K562 (cell line): ENCODE measurements at regions not wholly inside any gene's neighbourhood (a gene's known extent, or its start where the extent isn't known, plus 50 kb on each side); places are given as distances from the start of the nearest gene placed in this dataset.

Source experiments
- ATAC-seq: fragments of 200-7000 bp; cut with Tn5 transposase; 3 replicates; pipeline ENCODE4 v1.9.1; 2020; ENCODE audit warnings: moderate library complexity
- BruUV-seq: library from RNA; stranded (reverse); fragments of 400-500 nt; replicated peaks from 2 replicates; lab custom pipeline; 2021; lab: Mats Ljungman, UMichigan
- CTCF ChIA-PET: fragments of 300-600 bp; formaldehyde crosslinking; extraction: SDS; loops from one replicate; lab custom pipeline; 2021; ENCODE audit warnings: low intra/inter-chr PET ratio; lab: Yijun Ruan, JAX
- POLR2A ChIA-PET: fragments of 300-600, 350-650 bp; sonication (Branson Sonifier 250); formaldehyde crosslinking; extraction: SDS; loops from one replicate; lab custom pipeline; 2021; ENCODE audit warnings: antibody characterized with exemption, inconsistent platforms; lab: Yijun Ruan, JAX
- DNase-seq, 4 experiments: peaks; one replicate each; pipeline versions ENCODE4 v3.0.0 to v3.0.0-alpha.2; 2011 to 2018; ENCODE audit warnings: low spot score in 3 of 4, mixed read lengths in 3 of 4; ENCODE audit errors: extremely low read depth in 1 of 4
- FAIRE-seq: peaks from 2 replicates; lab custom pipeline; 2011; peaks lifted over from hg19 to GRCh38; lab: Jason Lieb, UNC
- H2AFZ ChIP-seq: 2 replicates; pipeline ENCODE4 v1.6.0; 2011; ENCODE audit warnings: low read depth, low read length, control low read depth, inconsistent platforms
- H3K27ac ChIP-seq: fragments of 200-600 bp; 3 replicates; pipeline ENCODE4 v1.8.0; 2011; ENCODE audit warnings: low read depth, mild to moderate bottlenecking, control low read depth, inconsistent platforms, low read length, moderate library complexity, mixed read lengths; ENCODE audit errors: extremely low read depth
- H3K27me3 ChIP-seq, 2 experiments: fragments of 300-600 bp in 1 of 2; 2 replicates in 1 of 2; 3 replicates in 1 of 2; pipeline versions ENCODE4 v1.6.0 to v1.8.0; 2011; ENCODE audit warnings: inconsistent platforms in 2 of 2, low read length in 2 of 2, mild to moderate bottlenecking in 1 of 2, mixed read lengths in 1 of 2, moderate library complexity in 1 of 2; ENCODE audit not compliant: control insufficient read depth in 2 of 2, insufficient read depth in 2 of 2
- H3K36me3 ChIP-seq: fragments of 300-600 bp; 3 replicates; pipeline ENCODE4 v1.8.0; 2011; ENCODE audit warnings: mild to moderate bottlenecking, low read length, inconsistent platforms; ENCODE audit not compliant: control insufficient read depth, insufficient read depth
- H3K4me1 ChIP-seq, 2 experiments: fragments of 200-600 bp in 1 of 2; replicated peaks in 1 of 2; 2 replicates in 1 of 2; 3 replicates in 1 of 2; pipeline versions ENCODE4 v1.5.1 to v1.8.0; 2011; ENCODE audit warnings: inconsistent platforms in 2 of 2, low read length in 2 of 2, mild to moderate bottlenecking in 1 of 2, mixed read lengths in 1 of 2, moderate library complexity in 1 of 2; ENCODE audit not compliant: control insufficient read depth in 2 of 2, insufficient read depth in 2 of 2
- H3K4me2 ChIP-seq: 2 replicates; pipeline ENCODE4 v1.6.1; 2011; ENCODE audit warnings: low read length, control low read depth, inconsistent platforms, mixed read lengths; ENCODE audit not compliant: insufficient read depth
- H3K4me3 ChIP-seq: fragments of 200-600 bp; sonication (generic), shearing (Covaris generic); 2 replicates; pipeline ENCODE4 v1.5.1; 2016; ENCODE audit warnings: control low read depth, inconsistent platforms
- H3K79me2 ChIP-seq: fragments of 200-600 bp; 3 replicates; pipeline ENCODE4 v1.8.0; 2011; ENCODE audit warnings: low read length, inconsistent platforms; ENCODE audit not compliant: control insufficient read depth, insufficient read depth
- H3K9ac ChIP-seq, 2 experiments: 2 replicates each; pipeline versions ENCODE4 v1.6.0 to v1.6.1; 2011; ENCODE audit warnings: low read depth in 2 of 2, low read length in 2 of 2, control low read depth in 1 of 2, inconsistent platforms in 1 of 2, mild to moderate bottlenecking in 1 of 2, mixed read lengths in 1 of 2; ENCODE audit not compliant: insufficient read depth in 1 of 2
- H3K9me1 ChIP-seq: one replicate; pipeline ENCODE4 v1.6.0; 2011; ENCODE audit warnings: inconsistent platforms, mild to moderate bottlenecking, low read length, moderate library complexity; ENCODE audit not compliant: control insufficient read depth, insufficient read depth
- H3K9me3 ChIP-seq: replicated peaks from 2 replicates; pipeline ENCODE4 v1.5.1; 2011; ENCODE audit warnings: low read depth, low read length, inconsistent platforms; ENCODE audit not compliant: control insufficient read depth, insufficient read depth
- H4K20me1 ChIP-seq: replicated peaks from 2 replicates; pipeline ENCODE4 v1.6.1; 2011; ENCODE audit warnings: low read length, inconsistent platforms, mixed read lengths; ENCODE audit not compliant: control insufficient read depth, insufficient read depth
- BRF2 ChIP-seq: IDR thresholded peaks from 3 replicates; pipeline ENCODE4 v1.6.1; 2011; ENCODE audit warnings: borderline replicate concordance, mild to moderate bottlenecking; ENCODE audit not compliant: insufficient read length, insufficient read depth
- CREB3L1 ChIP-seq: fragments of 450-650 bp; IDR thresholded peaks from 2 replicates; pipeline ENCODE4 v1.6.1; 2014; ENCODE audit warnings: low read depth, mild to moderate bottlenecking, moderate library complexity, borderline replicate concordance
- E4F1 ChIP-seq: fragments of 250-450 bp; sonication (Bioruptor Pico); IDR thresholded peaks from 2 replicates; pipeline ENCODE4 v1.5.0; 2021; ENCODE audit warnings: mild to moderate bottlenecking, borderline replicate concordance
- ILF3 ChIP-seq: fragments of 450-650 bp; IDR thresholded peaks from 2 replicates; pipeline ENCODE4 v1.6.1; 2018; ENCODE audit warnings: antibody characterized with exemption, mild to moderate bottlenecking, moderate library complexity, borderline replicate concordance
- KLF13 ChIP-seq: fragments of 450-650 bp; IDR thresholded peaks from 2 replicates; pipeline ENCODE4 v1.6.1; 2016; ENCODE audit warnings: missing genetic modification characterization, low read depth, mild to moderate bottlenecking, missing compliant biosample characterization, moderate library complexity, borderline replicate concordance
- NCOA6 ChIP-seq: fragments of 450-650 bp; IDR thresholded peaks from 2 replicates; pipeline ENCODE4 v1.6.1; 2017; ENCODE audit warnings: mild to moderate bottlenecking
- NFATC3 ChIP-seq: fragments of 450-650 bp; IDR thresholded peaks from 2 replicates; pipeline ENCODE4 v1.6.1; 2017; ENCODE audit warnings: mild to moderate bottlenecking
- RBBP5 ChIP-seq: fragments of 200-600 bp; sonication (generic); IDR thresholded peaks from 2 replicates; pipeline ENCODE4 v1.6.1; 2012; ENCODE audit warnings: borderline replicate concordance, mild to moderate bottlenecking, low read length, control low read depth, inconsistent platforms; ENCODE audit not compliant: insufficient read depth, poor library complexity, severe bottlenecking
- STAG1 ChIP-seq: sonication (generic); formaldehyde crosslinking; IDR thresholded peaks from 2 replicates; pipeline ENCODE4 v1.5.0; 2020; ENCODE audit warnings: missing genetic modification reagents, borderline replicate concordance
- TGIF2 ChIP-seq: sonication (generic); formaldehyde crosslinking; IDR thresholded peaks from 2 replicates; pipeline ENCODE4 v1.8.1; 2022; ENCODE audit warnings: mild to moderate bottlenecking, missing genetic modification reagents, moderate library complexity
- ZBTB26 ChIP-seq: fragments of 450-650 bp; formaldehyde crosslinking; IDR thresholded peaks from 2 replicates; pipeline ENCODE4 v1.4.0; 2022; ENCODE audit warnings: missing genetic modification characterization
- ZFX ChIP-seq: sonication (generic); formaldehyde crosslinking; IDR thresholded peaks from 2 replicates; pipeline ENCODE4 v1.8.0; 2022; ENCODE audit warnings: mild to moderate bottlenecking, missing genetic modification reagents, moderate library complexity
- ZKSCAN3 ChIP-seq: fragments of 250-450 bp; sonication (Bioruptor Pico); IDR thresholded peaks from 2 replicates; pipeline ENCODE4 v1.4.0; 2020
- ZNF12 ChIP-seq: sonication (generic); formaldehyde crosslinking; IDR thresholded peaks from 2 replicates; pipeline ENCODE4 v1.4.0; 2020; ENCODE audit warnings: mild to moderate bottlenecking, missing genetic modification reagents
- ZNF586 ChIP-seq: fragments of 450-650 bp; formaldehyde crosslinking; conservative IDR thresholded peaks from 2 replicates; pipeline ENCODE4 v1.4.0; 2020; ENCODE audit warnings: mild to moderate bottlenecking, moderate library complexity
- WGBS: fragments of 100-300 bp; shearing (Covaris generic); methylation state at CpG from one replicate; pipeline ENCODE4 v1.1.6; 2016; ENCODE audit warnings: low coverage, mixed read lengths; ENCODE audit not compliant: insufficient coverage; ENCODE audit errors: missing lambda C conversion rate; 5-methylcytosine and 5-hydroxymethylcytosine counted together
- in situ Hi-C: fragments of 300-500 bp; cut with MboI; formaldehyde crosslinking; loops from 4 replicates; pipeline ENCODE4 v1.15.0; 2018; ENCODE audit warnings: inconsistent platforms, mixed read lengths
- intact Hi-C: fragments of 100-400 bp; cut with micrococcal nuclease; formaldehyde crosslinking; loops from 2 replicates; pipeline ENCODE4 v1.14.2; 2022

GRCh38 chr18:61949946-61950345, 57.1 kb upstream of the RNF152 start (continued):
- no peak for TF ChIP-seq CREB3L1
- TF ChIP-seq, all 486 proteins: peak for 0

- DNase-seq (no peak), ATAC-seq (no peak), FAIRE-seq (no peak)
- Histone ChIP-seq H3K9me1 (no peaks in the 10 kb centered on the region), H3K4me2 (no peak overlapping the region), H3K9ac (no peak overlapping the region), H2AFZ (no peak overlapping the region), H3K4me3 (no peak overlapping the region), H3K27ac (no peak overlapping the region), H3K4me1 (no peaks in the 10 kb centered on the region), H3K79me2 (no peaks in the 10 kb centered on the region), H3K9me3 (no peaks in the 10 kb centered on the region), H3K27me3 (peaks cover 0 to 8% of the 10 kb centered on the region in 2 experiments; a peak in 2 of 5 replicates), H3K36me3 (no peaks in the 10 kb centered on the region), H4K20me1 (no peaks in the 10 kb centered on the region)
- ChIA-PET CTCF (no interaction called here), POLR2A (interaction anchor here (1.0 kb wide), 1 partner anchor 9 kb away, joined by 4 read pairs; no protein-coding TSS in a partner anchor)
- BruUV-seq = no TSS peak
- intact Hi-C loops = no loop called here
- 2% methylated on average over 6 of the region's 6 CpGs for WGBS
- in situ Hi-C loops = no loop called here
- TF ChIP-seq ZNF12 (CRISPR knock-in tag) = no peak
- no peak for TF ChIP-seq BRF2
- TF ChIP-seq ZNF586 (CRISPR knock-in tag) = no peak
- no peak for TF ChIP-seq ZKSCAN3 (CRISPR knock-in tag)
- no peak for TF ChIP-seq ZBTB26 (CRISPR knock-in tag)
- no peak for TF ChIP-seq TGIF2 (CRISPR knock-in tag)
- TF ChIP-seq ILF3 = no peak
- TF ChIP-seq RBBP5 = no peak
- no peak for TF ChIP-seq ZFX (CRISPR knock-in tag)
- no peak for TF ChIP-seq NCOA6
- no peak for TF ChIP-seq NFATC3
- no peak for TF ChIP-seq E4F1
- no peak for TF ChIP-seq KLF13 (tag)
- TF ChIP-seq STAG1 (CRISPR knock-in tag) = no peak
These were observed 56.1 kb upstream of the RNF152 start for GRCh38 chr18:61948846-61949438.
